WTC11 (cell line): ENCODE measurements at regions not wholly inside any gene's neighbourhood (a gene's known extent, or its start where the extent isn't known, plus 50 kb on each side); places are given as distances from the start of the nearest gene placed in this dataset.

Experiments
- ATF2 ChIP-seq: sonication (generic); formaldehyde crosslinking; IDR thresholded peaks from 2 replicates; pipeline ENCODE4 v1.8.1; 2022; ENCODE audit warnings: low read depth, missing genetic modification reagents, borderline replicate concordance
- CTCF ChIP-seq: fragments of 200-600 bp; IDR thresholded peaks from 2 replicates; pipeline ENCODE4 v1.8.0; 2022; ENCODE audit warnings: antibody characterized with exemption
- JUN ChIP-seq: sonication (generic); formaldehyde crosslinking; IDR thresholded peaks from 2 replicates; pipeline ENCODE4 v1.8.0; 2023; ENCODE audit warnings: mild to moderate bottlenecking, missing genetic modification reagents
- SOX15 ChIP-seq: fragments of 250-450 bp; sonication (Bioruptor Pico); IDR thresholded peaks from 2 replicates; pipeline ENCODE4 v1.9.0; 2021; ENCODE audit warnings: mild to moderate bottlenecking
- STAT6 ChIP-seq: sonication (generic); formaldehyde crosslinking; conservative IDR thresholded peaks from 2 replicates; pipeline ENCODE4 v1.8.1; 2023; ENCODE audit warnings: mild to moderate bottlenecking, low read depth, missing genetic modification reagents, moderate library complexity
- USF2 ChIP-seq: sonication (generic); formaldehyde crosslinking; IDR thresholded peaks from 2 replicates; pipeline ENCODE4 v1.8.1; 2023; ENCODE audit warnings: mild to moderate bottlenecking, missing genetic modification reagents, moderate library complexity

GRCh38 chr18:75802681-75803080, 375.2 kb upstream of the SMIM21 start:
- no peak for TF ChIP-seq STAT6 (CRISPR knock-in tag)
- TF ChIP-seq JUN = no peak
- no peak for TF ChIP-seq USF2 (CRISPR knock-in tag)
- TF ChIP-seq CTCF = no peak
- no peak for TF ChIP-seq ATF2 (CRISPR knock-in tag)
- no peak for TF ChIP-seq SOX15 (CRISPR knock-in tag)
